BLaER1 (cell line): ENCODE measurements at regions not wholly inside any gene's neighbourhood (a gene's known extent, or its start where the extent isn't known, plus 50 kb on each side); places are given as distances from the start of the nearest gene placed in this dataset.
A peak's percentile ranks its signal among the peaks of the same experiment; 100 is the strongest.

Experiments used
- H3K27ac ChIP-seq: shearing (Covaris generic); formaldehyde crosslinking; 2 replicates; pipeline ENCODE4 v1.8.1; 2022
- H3K27me3 ChIP-seq: shearing (Covaris generic); formaldehyde crosslinking; 2 replicates; pipeline ENCODE4 v1.8.1; 2022
- H3K36me3 ChIP-seq: shearing (Covaris generic); formaldehyde crosslinking; 2 replicates; pipeline ENCODE4 v1.8.1; 2022
- H3K4me1 ChIP-seq: shearing (Covaris generic); formaldehyde crosslinking; 2 replicates; pipeline ENCODE4 v1.8.1; 2022
- H3K4me2 ChIP-seq: shearing (Covaris generic); formaldehyde crosslinking; 2 replicates; pipeline ENCODE4 v1.8.1; 2022
- H3K4me3 ChIP-seq: shearing (Covaris generic); formaldehyde crosslinking; 2 replicates; pipeline ENCODE4 v1.8.1; 2022
- H3K9ac ChIP-seq: shearing (Covaris generic); formaldehyde crosslinking; 2 replicates; pipeline ENCODE4 v1.8.1; 2022
- H3K9me3 ChIP-seq: shearing (Covaris generic); formaldehyde crosslinking; 2 replicates; pipeline ENCODE4 v1.8.1; 2022
- H4K20me1 ChIP-seq: shearing (Covaris generic); formaldehyde crosslinking; 2 replicates; pipeline ENCODE4 v1.8.1; 2022
- Cebpa-rat ChIP-seq: shearing (Covaris generic); IDR thresholded peaks from 2 replicates; pipeline ENCODE4 v1.8.1; 2022

DNA sequence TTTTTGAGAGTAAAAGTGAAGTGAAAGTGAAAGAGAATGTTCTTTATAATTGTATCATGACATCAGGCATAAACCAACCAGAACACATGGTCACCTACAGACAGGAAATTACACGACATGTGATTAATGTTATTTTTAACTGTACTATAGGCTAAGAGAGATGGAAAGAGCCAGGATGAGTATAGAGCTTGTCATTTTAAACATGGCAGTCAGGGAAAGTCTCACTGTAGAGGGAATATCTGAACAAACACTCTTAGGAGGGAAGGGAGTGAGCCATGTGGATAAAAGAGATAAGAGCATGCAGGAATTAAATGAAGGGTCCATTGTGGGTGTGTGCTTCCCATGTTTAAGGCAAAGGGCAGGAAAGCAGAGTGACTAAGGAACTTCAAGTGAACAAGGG lies 599.1 kb upstream of the FAT3 start:
- Histone ChIP-seq H3K27me3 (no peaks in the 10 kb centered on the region), H4K20me1 (no peaks in the 10 kb centered on the region), H3K4me1 (peaks cover 8% of the 10 kb centered on the region; the same call in 1 of the 2 replicates), H3K36me3 (no peaks in the 10 kb centered on the region), H3K9me3 (no peaks in the 10 kb centered on the region), H3K9ac (no peak overlapping the region), H3K4me2 (peak overlapping the region; percentile 29; the same call in 1 of the 2 replicates), H3K27ac (no peak overlapping the region), H3K4me3 (no peak overlapping the region)
- TF ChIP-seq Cebpa-rat, result no peak

DNA sequence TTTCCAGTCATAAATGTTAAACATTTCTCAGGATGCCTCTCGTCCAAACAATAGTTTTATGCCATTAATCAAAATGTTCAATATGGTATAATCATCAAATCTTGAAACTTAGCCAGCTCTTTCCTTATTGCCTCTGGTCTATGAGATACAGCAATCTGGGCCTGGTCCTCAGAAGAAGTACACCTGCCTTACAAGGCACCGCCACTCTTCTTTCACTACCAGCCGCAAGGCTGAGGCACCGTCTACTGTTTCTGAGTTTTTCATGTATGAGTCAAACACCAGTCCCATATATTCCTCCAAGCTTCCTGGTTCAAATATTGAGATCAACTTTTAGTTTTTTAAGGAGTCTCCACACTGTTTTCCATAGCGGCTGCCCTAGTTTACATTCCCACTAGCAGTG lies 600.6 kb upstream of the FAT3 start:
- Histone ChIP-seq H3K9ac (no peak overlapping the region), H3K4me1 (peaks cover 8% of the 10 kb centered on the region; the same call in 1 of the 2 replicates), H3K9me3 (no peaks in the 10 kb centered on the region), H3K4me3 (no peak overlapping the region), H3K27me3 (no peaks in the 10 kb centered on the region), H3K36me3 (no peaks in the 10 kb centered on the region), H3K27ac (no peak overlapping the region), H4K20me1 (no peaks in the 10 kb centered on the region), H3K4me2 (no peak overlapping the region)
- TF ChIP-seq Cebpa-rat, result no peak

DNA sequence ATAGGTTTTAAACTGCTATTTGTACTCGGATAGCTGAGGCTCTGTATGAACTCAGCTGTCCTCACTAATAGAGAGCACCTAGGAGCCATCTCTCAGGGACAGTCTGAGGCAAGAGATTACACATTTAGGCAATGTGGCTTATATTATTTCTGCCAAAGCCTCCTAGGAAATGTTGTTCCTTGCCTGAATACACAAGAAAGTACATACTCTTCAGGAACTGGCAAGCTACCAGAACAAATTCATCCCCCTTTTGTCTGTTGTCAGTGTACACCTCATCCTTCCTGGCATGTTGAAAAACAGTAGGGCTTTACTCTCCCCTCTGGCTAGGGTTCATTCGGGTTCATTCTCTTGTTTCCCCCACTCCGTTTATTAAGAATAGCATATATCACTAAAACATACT lies 615.9 kb upstream of the FAT3 start:
- Histone ChIP-seq H3K4me2 (no peak overlapping the region), H3K36me3 (no peaks in the 10 kb centered on the region), H4K20me1 (no peaks in the 10 kb centered on the region), H3K4me3 (no peak overlapping the region), H3K4me1 (no peaks in the 10 kb centered on the region), H3K9me3 (no peaks in the 10 kb centered on the region), H3K27me3 (no peaks in the 10 kb centered on the region), H3K9ac (no peak overlapping the region), H3K27ac (no peak overlapping the region)
- TF ChIP-seq Cebpa-rat, result no peak

DNA sequence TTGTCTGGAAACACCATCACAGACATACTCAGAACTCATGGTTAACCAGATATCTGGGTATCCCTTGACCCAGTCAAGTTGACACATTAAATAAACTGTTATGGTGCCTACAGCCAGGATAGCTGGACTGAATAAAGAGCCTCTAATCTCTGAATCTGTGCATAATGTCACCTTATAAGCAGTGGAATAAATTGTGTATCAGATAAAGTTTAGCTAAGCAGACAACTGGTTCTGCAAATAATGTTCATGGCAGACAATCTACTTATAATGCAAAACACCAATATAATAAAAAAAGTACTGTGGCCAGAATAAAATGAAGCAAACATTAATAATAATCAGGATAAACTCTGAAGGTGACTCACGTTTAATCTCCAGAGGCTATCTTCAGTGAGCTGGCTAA lies 628.5 kb upstream of the FAT3 start:
- H3K36me3 ChIP-seq, result no peaks in the 10 kb centered on the region
- H3K4me2 ChIP-seq, result no peak overlapping the region
- no peaks in the 10 kb centered on the region for H3K27me3 ChIP-seq
- TF ChIP-seq Cebpa-rat, result no peak
- no peak overlapping the region for H3K27ac ChIP-seq
- H4K20me1 ChIP-seq, result no peaks in the 10 kb centered on the region
- no peak overlapping the region for H3K9ac ChIP-seq
- H3K9me3 ChIP-seq, result peaks cover 20% of the 10 kb centered on the region
- H3K4me3 ChIP-seq, result no peak overlapping the region
- H3K4me1 ChIP-seq, result peaks cover 9% of the 10 kb centered on the region; the same call in 1 of the 2 replicates

DNA sequence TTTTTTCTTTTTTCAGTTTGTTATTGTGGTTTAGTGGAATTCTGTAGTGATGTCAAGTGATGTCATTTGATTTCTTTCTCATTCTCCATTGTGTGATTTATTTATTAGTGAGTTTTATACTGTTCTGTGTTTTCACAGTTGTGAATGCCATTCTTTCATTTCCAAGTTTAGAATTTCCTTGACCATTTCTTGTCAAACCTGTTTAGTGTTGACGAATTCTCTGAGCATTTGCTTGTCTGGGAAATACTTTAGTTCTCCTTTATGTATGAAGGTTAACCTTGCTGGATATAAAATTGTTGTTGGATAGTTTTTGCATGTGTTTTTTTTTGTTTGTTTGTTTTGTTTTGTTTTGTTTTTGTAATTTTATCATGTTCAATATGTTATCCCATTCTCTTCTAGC lies 633.6 kb upstream of the FAT3 start:
- Histone ChIP-seq H3K9ac (no peak overlapping the region), H3K27ac (no peak overlapping the region), H3K4me1 (peaks cover 9% of the 10 kb centered on the region; the same call in 1 of the 2 replicates), H3K27me3 (no peaks in the 10 kb centered on the region), H3K4me2 (no peak overlapping the region), H3K9me3 (peaks cover 20% of the 10 kb centered on the region), H3K4me3 (no peak overlapping the region), H3K36me3 (no peaks in the 10 kb centered on the region), H4K20me1 (no peaks in the 10 kb centered on the region)
- TF ChIP-seq Cebpa-rat, result no peak

DNA sequence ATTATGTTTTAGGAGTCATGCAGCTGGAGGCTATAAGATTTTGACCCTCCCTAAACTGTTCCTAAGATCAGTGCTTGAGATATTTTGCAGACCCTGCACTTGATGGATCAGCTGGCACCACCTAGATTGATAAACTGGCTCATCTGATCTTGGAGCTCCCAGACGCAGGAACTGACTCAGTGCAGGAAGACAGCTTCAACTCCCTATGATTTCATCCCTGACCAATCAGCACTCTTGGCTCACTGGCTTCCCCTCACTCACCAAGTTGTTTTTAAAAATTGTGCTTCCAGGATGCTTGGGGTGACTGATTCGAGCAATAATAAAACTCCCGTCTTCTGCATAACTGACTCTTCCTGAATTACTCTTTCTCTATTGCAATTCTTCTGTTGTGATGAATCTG lies 637.5 kb upstream of the FAT3 start:
- Histone ChIP-seq H3K4me3 (no peak overlapping the region), H3K9me3 (peaks cover 11% of the 10 kb centered on the region), H3K4me2 (no peak overlapping the region), H3K27me3 (no peaks in the 10 kb centered on the region), H4K20me1 (no peaks in the 10 kb centered on the region), H3K4me1 (peaks cover 12% of the 10 kb centered on the region), H3K36me3 (no peaks in the 10 kb centered on the region), H3K27ac (no peak overlapping the region), H3K9ac (no peak overlapping the region)
- TF ChIP-seq Cebpa-rat, result no peak

DNA sequence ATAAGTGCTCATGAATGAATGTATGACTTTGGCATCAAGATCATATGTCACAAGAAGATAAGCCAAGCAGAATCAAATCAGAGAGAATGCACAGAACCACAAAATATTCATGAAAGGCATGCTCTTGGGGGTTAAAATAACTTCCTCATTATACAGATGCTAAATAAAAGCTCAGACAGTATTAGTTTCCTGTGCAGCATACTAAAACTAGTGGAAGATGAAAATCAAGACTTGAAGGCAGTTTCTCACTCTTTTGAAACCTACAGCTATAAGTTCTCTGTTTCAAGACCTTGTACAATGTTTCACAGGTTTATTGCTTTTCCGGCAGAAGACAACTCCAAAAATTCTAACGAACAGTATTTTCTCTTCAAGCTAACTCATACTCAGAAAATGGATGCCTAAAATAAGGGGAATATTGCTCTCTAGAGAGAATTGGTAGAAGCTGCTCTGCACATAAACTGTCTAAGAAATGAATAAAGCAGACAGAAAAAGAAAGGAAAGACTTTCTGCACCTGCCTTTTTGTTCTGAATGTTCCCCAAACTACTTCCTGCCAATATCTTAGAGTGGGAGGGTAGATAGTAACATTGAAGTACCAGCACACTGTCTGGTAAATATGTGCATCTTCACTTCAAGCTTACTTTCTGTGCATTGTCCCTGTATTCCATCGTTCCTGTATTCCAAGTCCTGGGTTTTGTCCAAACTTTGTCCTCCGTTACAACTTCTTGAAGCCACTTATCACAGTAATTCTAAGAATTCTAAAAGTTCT lies 639.4 kb upstream of the FAT3 start:
- H3K27ac ChIP-seq, result no peak overlapping the region
- TF ChIP-seq Cebpa-rat, result no peak
- H3K9me3 ChIP-seq, result peaks cover 7% of the 10 kb centered on the region
- no peaks in the 10 kb centered on the region for H4K20me1 ChIP-seq
- peak overlapping the region; percentile 26; the same call in 1 of the 2 replicates for H3K4me2 ChIP-seq
- H3K27me3 ChIP-seq, result no peaks in the 10 kb centered on the region
- no peak overlapping the region for H3K9ac ChIP-seq
- no peaks in the 10 kb centered on the region for H3K36me3 ChIP-seq
- peaks cover 12% of the 10 kb centered on the region for H3K4me1 ChIP-seq
- H3K4me3 ChIP-seq, result no peak overlapping the region

DNA sequence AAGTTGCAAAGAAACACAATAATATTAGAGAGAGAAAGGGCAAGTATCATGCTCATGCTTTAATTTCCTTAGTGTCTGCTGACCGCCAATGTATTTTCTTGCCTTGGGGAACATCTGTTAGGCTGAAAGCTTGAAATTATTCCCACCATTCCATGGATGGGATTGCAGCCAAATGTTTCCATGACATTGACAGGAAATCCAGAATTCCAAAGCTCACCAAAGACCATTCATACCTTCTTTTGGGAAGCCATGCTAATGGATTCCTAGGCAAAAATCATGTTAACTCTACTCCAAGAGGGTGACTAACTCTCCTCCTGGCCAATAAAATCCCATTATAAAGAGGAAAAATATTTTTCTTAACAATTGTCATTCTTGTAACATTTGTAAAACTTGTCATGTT lies 661.4 kb upstream of the FAT3 start:
- Histone ChIP-seq H3K9ac (no peak overlapping the region), H3K27ac (no peak overlapping the region), H3K36me3 (no peaks in the 10 kb centered on the region), H4K20me1 (no peaks in the 10 kb centered on the region), H3K4me3 (no peak overlapping the region), H3K27me3 (no peaks in the 10 kb centered on the region), H3K9me3 (no peaks in the 10 kb centered on the region), H3K4me1 (no peaks in the 10 kb centered on the region), H3K4me2 (no peak overlapping the region)
- TF ChIP-seq Cebpa-rat, result no peak

DNA sequence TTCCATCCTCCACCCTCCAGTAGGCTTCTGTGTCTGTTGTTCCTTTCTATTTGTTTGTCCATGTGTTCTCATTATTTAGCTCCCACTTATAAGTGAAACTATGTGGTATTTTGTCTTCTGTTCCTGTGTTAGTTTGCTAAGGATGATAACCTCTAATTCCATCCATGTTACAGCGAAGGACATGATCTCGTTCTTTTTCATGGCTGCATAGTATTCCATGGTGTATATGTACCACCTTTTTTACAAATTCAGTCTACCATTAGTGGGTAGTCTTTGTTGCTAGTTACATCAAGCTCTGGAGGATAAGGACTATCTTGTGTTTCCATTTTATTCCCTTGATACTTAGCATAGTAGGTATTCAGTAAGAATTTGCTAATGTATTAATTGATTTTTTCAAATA lies 664.2 kb upstream of the FAT3 start:
- H3K9me3 ChIP-seq, result no peaks in the 10 kb centered on the region
- no peaks in the 10 kb centered on the region for H4K20me1 ChIP-seq
- no peaks in the 10 kb centered on the region for H3K36me3 ChIP-seq
- TF ChIP-seq Cebpa-rat, result no peak
- no peak overlapping the region for H3K4me2 ChIP-seq
- no peak overlapping the region for H3K4me3 ChIP-seq
- H3K4me1 ChIP-seq, result no peaks in the 10 kb centered on the region
- no peaks in the 10 kb centered on the region for H3K27me3 ChIP-seq
- no peak overlapping the region for H3K9ac ChIP-seq
- no peak overlapping the region for H3K27ac ChIP-seq

DNA sequence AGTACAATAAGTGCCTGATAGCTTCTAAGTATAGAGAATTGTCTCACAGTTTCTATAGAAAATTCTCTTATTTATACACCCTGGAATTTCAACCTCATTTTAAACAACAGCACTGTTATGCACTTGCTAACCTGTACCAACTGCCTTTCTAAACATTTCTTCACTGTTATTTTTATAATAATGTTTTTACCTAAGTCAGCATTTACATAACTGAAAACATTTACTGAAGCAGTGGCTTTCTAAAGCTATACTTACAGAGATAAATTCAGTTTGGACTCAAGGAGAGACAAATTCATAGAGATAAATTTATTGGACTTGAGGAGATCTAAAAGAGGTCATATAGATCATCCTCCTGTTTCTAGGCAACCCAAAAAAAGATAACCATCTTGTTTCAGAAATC lies 686.6 kb upstream of the FAT3 start:
- Histone ChIP-seq H3K9me3 (no peaks in the 10 kb centered on the region), H3K27ac (no peak overlapping the region), H3K4me2 (no peak overlapping the region), H3K4me1 (no peaks in the 10 kb centered on the region), H4K20me1 (no peaks in the 10 kb centered on the region), H3K27me3 (no peaks in the 10 kb centered on the region), H3K4me3 (no peak overlapping the region), H3K36me3 (no peaks in the 10 kb centered on the region), H3K9ac (no peak overlapping the region)
- TF ChIP-seq Cebpa-rat, result no peak

DNA sequence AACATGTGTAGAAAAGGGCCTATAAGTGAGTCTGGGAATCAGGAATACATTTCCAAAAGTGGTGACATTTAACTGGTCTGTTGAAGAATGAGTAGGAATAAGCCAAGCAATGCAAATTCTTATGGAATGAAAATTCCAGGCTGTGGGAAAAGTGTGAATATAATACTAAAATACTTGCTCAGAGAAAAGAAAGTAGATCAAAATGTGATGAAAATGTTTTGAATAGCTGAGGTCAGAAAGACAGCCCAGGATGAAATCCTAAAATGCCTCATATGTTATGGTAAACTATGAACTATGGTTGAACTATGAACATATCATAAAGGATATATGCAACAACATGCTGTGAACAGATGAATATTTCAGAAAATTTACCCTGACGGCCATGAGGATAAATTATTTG lies 688.3 kb upstream of the FAT3 start:
- Histone ChIP-seq H3K4me3 (no peak overlapping the region), H3K36me3 (no peaks in the 10 kb centered on the region), H3K27me3 (no peaks in the 10 kb centered on the region), H3K9ac (no peak overlapping the region), H3K4me1 (no peaks in the 10 kb centered on the region), H4K20me1 (no peaks in the 10 kb centered on the region), H3K4me2 (no peak overlapping the region), H3K27ac (no peak overlapping the region), H3K9me3 (no peaks in the 10 kb centered on the region)
- no peak for TF ChIP-seq Cebpa-rat
